Muscle of leg (tissue), 3 donors: ENCODE measurements at regions not wholly inside any gene's neighbourhood (a gene's known extent, or its start where the extent isn't known, plus 50 kb on each side); places are given as distances from the start of the nearest gene placed in this dataset.
"Not testable (repeated sequence)": the region's sequence is repeated elsewhere in the genome, so short reads cannot be mapped to it uniquely, and the experiment has no call there.

Experiments used
- DNase-seq: peaks from one replicate; pipeline ENCODE4 v3.0.0; 2013
- H3K27ac ChIP-seq: one replicate; pipeline ENCODE4 v1.5.1; 2013; ENCODE audit warnings: mild to moderate bottlenecking, low read length, control low read depth
- H3K27me3 ChIP-seq: one replicate; pipeline ENCODE4 v1.6.1; 2013; ENCODE audit warnings: low read length; ENCODE audit not compliant: control insufficient read depth, insufficient read depth
- H3K36me3 ChIP-seq: one replicate; pipeline ENCODE4 v1.6.1; 2013; ENCODE audit warnings: low read length; ENCODE audit not compliant: control insufficient read depth, insufficient read depth
- H3K4me1 ChIP-seq: one replicate; pipeline ENCODE4 v1.6.1; 2013; ENCODE audit warnings: low read length; ENCODE audit not compliant: control insufficient read depth, insufficient read depth
- H3K4me3 ChIP-seq: one replicate; pipeline ENCODE4 v1.5.1; 2013; ENCODE audit warnings: low read length, control low read depth
- H3K9me3 ChIP-seq: replicated peaks from 2 replicates; pipeline ENCODE4 v1.6.1; 2013; ENCODE audit warnings: low read depth, low read length; ENCODE audit not compliant: control insufficient read depth
- WGBS: methylation state at CpG from one replicate; pipeline ENCODE4 v1.1.5; 2013; ENCODE audit warnings: missing lambda C conversion rate; ENCODE audit not compliant: insufficient coverage; 5-methylcytosine and 5-hydroxymethylcytosine counted together

DNA sequence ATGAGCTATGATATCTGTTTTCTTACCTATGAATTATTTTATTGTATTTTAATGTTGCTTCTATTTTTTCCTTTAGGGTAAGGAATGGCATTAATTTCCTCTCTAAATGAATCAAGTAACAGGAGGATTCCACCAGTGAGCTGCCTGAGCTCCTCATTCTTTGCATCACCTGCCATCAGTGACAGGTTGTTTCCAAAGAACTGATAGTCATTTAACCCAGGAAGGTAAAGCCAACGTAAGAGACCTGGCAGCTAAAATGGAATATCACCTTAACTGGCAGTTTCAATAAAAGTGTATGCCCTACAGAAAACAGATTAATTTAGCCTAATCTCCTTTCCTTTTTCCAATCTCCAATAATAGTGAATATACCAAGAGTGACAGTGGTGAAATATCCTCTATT is 812.0 kb downstream of the SLITRK5 start:
- WGBS: no CpG with 5 or more reads among the region's 1 CpG
- Histone ChIP-seq H3K9me3 (peaks cover 6% of the 10 kb centered on the region), H3K36me3 (no peaks in the 10 kb centered on the region), H3K4me3 (no peak overlapping the region), H3K27ac (no peak overlapping the region), H3K27me3 (no peaks in the 10 kb centered on the region), H3K4me1 (no peaks in the 10 kb centered on the region)
- DNase-seq: no peak

- Histone ChIP-seq H3K9me3 (peaks cover 5% of the 10 kb centered on the region), H3K27me3 (no peaks in the 10 kb centered on the region), H3K4me3 (no peak overlapping the region), H3K4me1 (no peaks in the 10 kb centered on the region), H3K36me3 (no peaks in the 10 kb centered on the region), H3K27ac (no peak overlapping the region)
- WGBS: no CpG with 5 or more reads among the region's 1 CpG
- DNase-seq: no peak
Measured at GRCh38 chr13:88507909-88508308, 836.7 kb downstream of the SLITRK5 start.

GRCh38 chr13:88512993-88513392 is 841.8 kb downstream of the SLITRK5 start:
- WGBS: 100% methylated on average over 1 of the region's 3 CpGs
- H3K4me1 ChIP-seq, H3K36me3 ChIP-seq, H3K27me3 ChIP-seq, H3K4me3 ChIP-seq, H3K27ac ChIP-seq, DNase-seq, H3K9me3 ChIP-seq: not testable (repeated sequence)

GRCh38 chr13:88526186-88526852 is 855.1 kb downstream of the SLITRK5 start:
- peaks cover 3% of the 10 kb centered on the region for H3K9me3 ChIP-seq
- H3K36me3 ChIP-seq: no peaks in the 10 kb centered on the region
- no peaks in the 10 kb centered on the region for H3K27me3 ChIP-seq
- peak; percentile 31 for DNase-seq
- no peaks in the 10 kb centered on the region for H3K4me1 ChIP-seq
- H3K4me3 ChIP-seq: no peak overlapping the region
- peak overlapping the region; percentile 56 for H3K27ac ChIP-seq
- 77% methylated on average over 4 of the region's 6 CpGs for WGBS

GRCh38 chr13:88526853-88527215 is 855.7 kb downstream of the SLITRK5 start:
- Histone ChIP-seq H3K4me1 (no peaks in the 10 kb centered on the region), H3K4me3 (no peak overlapping the region), H3K36me3 (no peaks in the 10 kb centered on the region), H3K9me3 (peaks cover 3% of the 10 kb centered on the region), H3K27me3 (no peaks in the 10 kb centered on the region), H3K27ac (no peak overlapping the region)
- no peak for DNase-seq
- WGBS: no CpG with 5 or more reads among the region's 6 CpGs

DNA sequence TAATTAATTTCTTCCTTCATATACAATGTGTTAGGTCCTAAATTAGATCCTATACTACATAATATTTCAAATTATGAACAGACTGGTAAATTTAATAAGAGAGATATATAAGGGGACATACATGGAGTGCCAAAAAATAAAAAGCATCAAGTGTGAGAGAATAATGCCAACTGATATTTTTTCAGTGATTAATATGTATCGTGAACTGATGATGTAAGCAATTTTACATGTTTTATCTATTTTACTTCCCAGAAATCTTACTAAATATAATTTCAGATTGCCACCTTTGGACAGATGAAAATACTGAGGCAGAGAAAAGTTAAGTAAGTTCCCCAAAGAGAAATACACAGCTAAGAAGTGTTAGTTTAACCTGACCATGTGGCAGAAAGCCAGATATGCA is 870.8 kb downstream of the SLITRK5 start:
- Histone ChIP-seq H3K27ac (no peak overlapping the region), H3K36me3 (no peaks in the 10 kb centered on the region), H3K4me3 (no peak overlapping the region), H3K4me1 (no peaks in the 10 kb centered on the region), H3K9me3 (no peaks in the 10 kb centered on the region), H3K27me3 (no peaks in the 10 kb centered on the region)
- no CpG with 5 or more reads among the region's 1 CpG for WGBS
- no peak for DNase-seq

- Histone ChIP-seq H3K4me3 (no peak overlapping the region), H3K9me3 (no peaks in the 10 kb centered on the region), H3K27me3 (no peaks in the 10 kb centered on the region), H3K4me1 (no peaks in the 10 kb centered on the region), H3K27ac (no peak overlapping the region), H3K36me3 (no peaks in the 10 kb centered on the region)
- no CpG with 5 or more reads among the region's 1 CpG for WGBS
- no peak for DNase-seq
Measured at GRCh38 chr13:88544836-88545235, 873.7 kb downstream of the SLITRK5 start.

DNA sequence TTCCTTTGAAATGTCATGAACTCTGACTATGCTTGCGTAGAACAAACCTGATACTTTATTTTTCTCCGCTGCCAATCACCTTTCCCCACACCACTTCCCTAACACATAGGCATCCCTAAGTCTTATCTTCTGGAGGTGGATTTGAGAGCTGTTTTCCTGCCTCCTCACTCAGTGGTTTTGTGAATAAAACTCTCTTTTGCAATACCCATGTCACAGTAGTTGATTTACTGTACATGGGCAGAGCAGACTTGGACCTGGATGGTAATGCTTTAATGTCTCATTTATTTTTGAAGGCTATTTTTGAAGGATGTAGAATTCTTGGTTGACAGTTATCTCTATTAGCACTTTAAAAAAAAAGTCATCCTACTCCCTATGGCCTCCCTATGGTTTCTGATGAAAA is 881.8 kb downstream of the SLITRK5 start:
- Histone ChIP-seq H3K36me3 (no peaks in the 10 kb centered on the region), H3K27me3 (no peaks in the 10 kb centered on the region), H3K9me3 (no peaks in the 10 kb centered on the region), H3K27ac (no peak overlapping the region), H3K4me3 (no peak overlapping the region), H3K4me1 (no peaks in the 10 kb centered on the region)
- no CpG with 5 or more reads among the region's 2 CpGs for WGBS
- DNase-seq: no peak

- H3K4me1 ChIP-seq: no peaks in the 10 kb centered on the region
- no peak overlapping the region for H3K4me3 ChIP-seq
- H3K27ac ChIP-seq: no peak overlapping the region
- H3K36me3 ChIP-seq: no peaks in the 10 kb centered on the region
- no peaks in the 10 kb centered on the region for H3K27me3 ChIP-seq
- no peaks in the 10 kb centered on the region for H3K9me3 ChIP-seq
- no peak for DNase-seq
Measured at GRCh38 chr13:88565566-88565965, 894.4 kb downstream of the SLITRK5 start.

DNA sequence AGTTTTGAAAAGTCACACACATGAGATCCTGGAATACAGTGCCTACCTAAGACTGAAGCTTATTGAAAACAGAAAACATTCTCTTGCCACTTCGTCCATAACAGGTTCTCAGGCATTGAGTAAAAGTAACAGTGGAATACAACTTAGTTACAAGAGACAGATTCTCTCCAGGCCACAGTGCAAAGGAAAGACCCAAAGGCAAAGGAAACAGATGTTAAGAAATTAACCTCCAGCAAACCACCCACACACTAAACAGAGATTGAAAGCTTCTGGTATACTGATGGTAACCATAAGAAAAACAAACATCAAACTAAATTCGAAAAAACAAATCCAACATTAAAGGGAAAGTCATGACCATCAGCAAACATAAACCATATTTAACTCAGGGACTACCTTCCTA is 914.7 kb downstream of the SLITRK5 start:
- H3K9me3 ChIP-seq: no peaks in the 10 kb centered on the region
- no peak overlapping the region for H3K4me3 ChIP-seq
- no peaks in the 10 kb centered on the region for H3K4me1 ChIP-seq
- no peak for DNase-seq
- H3K27ac ChIP-seq: no peak overlapping the region
- no CpG with 5 or more reads among the region's 2 CpGs for WGBS
- H3K27me3 ChIP-seq: no peaks in the 10 kb centered on the region
- H3K36me3 ChIP-seq: no peaks in the 10 kb centered on the region

GRCh38 chr13:88586263-88586662 is 915.1 kb downstream of the SLITRK5 start:
- H3K27me3 ChIP-seq: no peaks in the 10 kb centered on the region
- no peaks in the 10 kb centered on the region for H3K36me3 ChIP-seq
- H3K4me1 ChIP-seq: no peaks in the 10 kb centered on the region

More at GRCh38 chr13:88586263-88586662, 915.1 kb downstream of the SLITRK5 start:
- Histone ChIP-seq H3K4me3 (no peak overlapping the region), H3K9me3 (no peaks in the 10 kb centered on the region), H3K27ac (no peak overlapping the region)
- no peak for DNase-seq
